ENCODE measurements at regions not wholly inside any gene's neighbourhood (a gene's known extent, or its start where the extent isn't known, plus 50 kb on each side); places are given as distances from the start of the nearest gene placed in this dataset.
"Not testable (repeated sequence)": the region's sequence is repeated elsewhere in the genome, so short reads cannot be mapped to it uniquely, and the experiment has no call there.

- DNase-seq (ENCODE audit: low read depth) = no peak
These were observed 126.8 kb upstream of the DMRT1 start for GRCh38 chr9:714675-715074.

- DNase-seq (ENCODE audit: low read depth) = no peak
These were observed 126.2 kb upstream of the DMRT1 start for GRCh38 chr9:715300-715699.

GRCh38 chr9:715743-716400 is 125.6 kb upstream of the DMRT1 start:
- no peak for DNase-seq (ENCODE audit: low read depth)

- no peak for DNase-seq (ENCODE audit: low read depth)
These were observed 123.8 kb upstream of the DMRT1 start for GRCh38 chr9:717722-718121.

GRCh38 chr9:720239-720881 is 121.1 kb upstream of the DMRT1 start:
- no peak for DNase-seq (ENCODE audit: low read depth)

GRCh38 chr9:722388-722980 is 119.0 kb upstream of the DMRT1 start:
- no peak for DNase-seq (ENCODE audit: low read depth)

GRCh38 chr9:724461-724860 is 117.0 kb upstream of the DMRT1 start:
- DNase-seq (ENCODE audit: low read depth) = not testable (repeated sequence)

- DNase-seq (ENCODE audit: low read depth) = no peak
These were observed 115.5 kb upstream of the DMRT1 start for GRCh38 chr9:726005-726404.

GRCh38 chr9:727767-728166 is 113.7 kb upstream of the DMRT1 start:
- DNase-seq (ENCODE audit: low read depth) = no peak

- DNase-seq (ENCODE audit: low read depth) = no peak
These were observed 113.0 kb upstream of the DMRT1 start for GRCh38 chr9:728535-728934.

GRCh38 chr9:731474-731873 is 110.0 kb upstream of the DMRT1 start:
- DNase-seq (ENCODE audit: low read depth) = no peak

GRCh38 chr9:734831-735511 is 106.5 kb upstream of the DMRT1 start:
- DNase-seq (ENCODE audit: low read depth) = no peak

GRCh38 chr9:737400-738120 is 103.9 kb upstream of the DMRT1 start:
- DNase-seq (ENCODE audit: low read depth) = no peak

- DNase-seq (ENCODE audit: low read depth) = no peak
These were observed 103.1 kb upstream of the DMRT1 start for GRCh38 chr9:738209-738915.

- no peak for DNase-seq (ENCODE audit: low read depth)
These were observed 102.1 kb upstream of the DMRT1 start for GRCh38 chr9:739362-739761.

GRCh38 chr9:740221-740620 is 101.3 kb upstream of the DMRT1 start:
- no peak for DNase-seq (ENCODE audit: low read depth)

- DNase-seq (ENCODE audit: low read depth) = no peak
These were observed 99.4 kb upstream of the DMRT1 start for GRCh38 chr9:742104-742503.

- no peak for DNase-seq (ENCODE audit: low read depth)
These were observed 98.4 kb upstream of the DMRT1 start for GRCh38 chr9:742914-743589.

GRCh38 chr9:744046-744712 is 97.3 kb upstream of the DMRT1 start:
- no peak for DNase-seq (ENCODE audit: low read depth)

GRCh38 chr9:744790-745484 is 96.6 kb upstream of the DMRT1 start:
- no peak for DNase-seq (ENCODE audit: low read depth)
